Liver (tissue), 8 donors: ENCODE measurements at regions not wholly inside any gene's neighbourhood (a gene's known extent, or its start where the extent isn't known, plus 50 kb on each side); places are given as distances from the start of the nearest gene placed in this dataset.

Source experiments
- DNase-seq: peaks from one replicate; pipeline ENCODE4 v3.0.0-alpha.2; 2017; ENCODE audit warnings: low spot score
- H3K27ac ChIP-seq, 2 donors: one replicate each; pipeline ENCODE4 v1.7.0; 2013; ENCODE audit warnings: inconsistent platforms in 2 of 2, low read length in 2 of 2, control low read depth in 1 of 2, low read depth in 1 of 2, mild to moderate bottlenecking in 1 of 2
- H3K27me3 ChIP-seq, 4 donors: one replicate each; pipeline versions ENCODE4 v1.6.1 to v1.7.0; 2013; ENCODE audit warnings: low read length in 3 of 4, inconsistent platforms in 1 of 4, mild to moderate bottlenecking in 1 of 4, moderate library complexity in 1 of 4; ENCODE audit not compliant: control insufficient read depth in 4 of 4, insufficient read depth in 4 of 4
- H3K36me3 ChIP-seq, 4 donors: one replicate each; pipeline versions ENCODE4 v1.6.1 to v1.7.0; 2013; ENCODE audit warnings: low read length in 3 of 4, mild to moderate bottlenecking in 3 of 4, low read depth in 1 of 4, moderate library complexity in 1 of 4; ENCODE audit not compliant: control insufficient read depth in 4 of 4, insufficient read depth in 3 of 4
- H3K4me1 ChIP-seq, 4 donors: one replicate each; pipeline versions ENCODE4 v1.6.1 to v1.7.0; 2013; ENCODE audit warnings: low read length in 3 of 4, mild to moderate bottlenecking in 3 of 4, moderate library complexity in 1 of 4; ENCODE audit not compliant: control insufficient read depth in 4 of 4, insufficient read depth in 4 of 4
- H3K4me3 ChIP-seq, 3 donors: one replicate each; pipeline versions ENCODE4 v1.6.1 to v1.7.0; 2013; ENCODE audit warnings: low read length in 3 of 3, control low read depth in 1 of 3, low read depth in 1 of 3, mild to moderate bottlenecking in 1 of 3
- H3K9ac ChIP-seq, 2 donors: one replicate each; pipeline ENCODE4 v1.7.0; 2013; ENCODE audit warnings: low read length in 2 of 2, mild to moderate bottlenecking in 2 of 2, moderate library complexity in 2 of 2, control low read depth in 1 of 2, low read depth in 1 of 2
- H3K9me3 ChIP-seq, 4 donors: one replicate each; pipeline versions ENCODE4 v1.6.1 to v1.7.0; 2013; ENCODE audit warnings: low read length in 3 of 4; ENCODE audit not compliant: control insufficient read depth in 4 of 4
- ATF3 ChIP-seq: IDR thresholded peaks from 2 replicates; pipeline ENCODE4 v1.6.1; 2016; ENCODE audit warnings: antibody characterized with exemption
- CTCF ChIP-seq: fragments of 150-350 bp; IDR thresholded peaks from 2 replicates; pipeline ENCODE4 v1.5.1; 2017; ENCODE audit warnings: improper control_type of control experiment, low read depth, low read length; ENCODE audit not compliant: missing input control
- FOXA1 ChIP-seq: IDR thresholded peaks from 2 replicates; pipeline ENCODE4 v1.6.1; 2016; ENCODE audit warnings: antibody characterized with exemption
- FOXA2 ChIP-seq: IDR thresholded peaks from 2 replicates; pipeline ENCODE4 v1.6.1; 2016; ENCODE audit warnings: antibody characterized with exemption
- GABPA ChIP-seq, 2 donors: IDR thresholded peaks in 1 of 2; conservative IDR thresholded peaks in 1 of 2; 2 replicates each; pipeline ENCODE4 v1.6.1; 2016; ENCODE audit warnings: antibody characterized with exemption in 2 of 2, mild to moderate bottlenecking in 1 of 2, moderate library complexity in 1 of 2
- HNF4A ChIP-seq, 2 donors: conservative IDR thresholded peaks; 2 replicates each; pipeline ENCODE4 v1.6.1; 2016; ENCODE audit warnings: antibody characterized with exemption in 2 of 2, mild to moderate bottlenecking in 2 of 2
- HNF4G ChIP-seq: IDR thresholded peaks from 2 replicates; pipeline ENCODE4 v1.6.1; 2016; ENCODE audit warnings: antibody characterized with exemption
- JUND ChIP-seq, 2 donors: IDR thresholded peaks; 2 replicates each; pipeline ENCODE4 v1.6.1; 2016; ENCODE audit warnings: antibody characterized with exemption in 2 of 2
- NR2F2 ChIP-seq: IDR thresholded peaks from 2 replicates; pipeline ENCODE4 v1.6.1; 2016; ENCODE audit warnings: antibody characterized with exemption
- RAD21 ChIP-seq, 2 donors: IDR thresholded peaks; 2 replicates each; pipeline ENCODE4 v1.6.1; 2016; ENCODE audit warnings: antibody characterized with exemption in 2 of 2, mild to moderate bottlenecking in 2 of 2
- REST ChIP-seq: IDR thresholded peaks from 2 replicates; pipeline ENCODE4 v1.6.1; 2016; ENCODE audit warnings: antibody characterized with exemption, mild to moderate bottlenecking
- SP1 ChIP-seq: IDR thresholded peaks from 2 replicates; pipeline ENCODE4 v1.6.1; 2018; ENCODE audit warnings: antibody characterized with exemption, mild to moderate bottlenecking
- TAF1 ChIP-seq: conservative IDR thresholded peaks from 2 replicates; pipeline ENCODE4 v1.6.1; 2016; ENCODE audit warnings: antibody characterized with exemption, mild to moderate bottlenecking
- YY1 ChIP-seq: IDR thresholded peaks from 2 replicates; pipeline ENCODE4 v1.6.1; 2016; ENCODE audit warnings: antibody characterized with exemption, mild to moderate bottlenecking
- ZBTB33 ChIP-seq: IDR thresholded peaks from 2 replicates; pipeline ENCODE4 v1.6.1; 2016; ENCODE audit warnings: antibody characterized with exemption
- WGBS: extraction: QIAGEN DNeasy Blood & Tissue Kit; methylation state at CpG from one replicate; pipeline ENCODE4 v1.1.7; 2013; 5-methylcytosine and 5-hydroxymethylcytosine counted together
- donor health status: healthy.
- donor health status: healthy.
- donor health status: healthy.
- donor health status: healthy.
- donor health status: healthy.

GRCh38 chr13:97526556-97526955 lies 92.6 kb downstream of the RAP2A start:
- H3K27ac ChIP-seq, result no peak overlapping the region
- no peaks in the 10 kb centered on the region for H3K36me3 ChIP-seq
- no peaks in the 10 kb centered on the region for H3K9me3 ChIP-seq
- TF ChIP-seq RAD21 (IDR thresholded peaks at IDR 0.05), result no peak
- no peak for TF ChIP-seq JUND (IDR thresholded peaks at IDR 0.05)
- TF ChIP-seq FOXA2, result no peak
- no peak for TF ChIP-seq TAF1
- no peak for TF ChIP-seq FOXA1
- no peak for TF ChIP-seq CTCF
- TF ChIP-seq SP1, result no peak
- TF ChIP-seq HNF4A (conservative IDR thresholded peaks at IDR 0.05), result no peak
- TF ChIP-seq GABPA (IDR thresholded peaks at IDR 0.05 in 1 of 2, conservative IDR thresholded peaks at IDR 0.05 in 1 of 2), result no peak
- no peak for TF ChIP-seq REST
- TF ChIP-seq HNF4G, result no peak
- no peak for TF ChIP-seq NR2F2
- TF ChIP-seq ZBTB33, result no peak
- no peak for TF ChIP-seq YY1
- TF ChIP-seq ATF3, result no peak
- DNase-seq, result no peak
- H3K4me3 ChIP-seq, result no peak overlapping the region
- 92% methylated on average over 2 of the region's 2 CpGs for WGBS
- H3K9ac ChIP-seq, result no peak overlapping the region
- no peaks in the 10 kb centered on the region for H3K27me3 ChIP-seq
- H3K4me1 ChIP-seq, result no peaks in the 10 kb centered on the region

GRCh38 chr13:97528518-97528917 lies 94.5 kb downstream of the RAP2A start:
- H3K36me3 ChIP-seq, result no peaks in the 10 kb centered on the region
- DNase-seq, result no peak
- H3K4me3 ChIP-seq, result no peak overlapping the region
- H3K27ac ChIP-seq, result no peak overlapping the region
- H3K9me3 ChIP-seq, result no peaks in the 10 kb centered on the region
- H3K4me1 ChIP-seq, result no peaks in the 10 kb centered on the region
- H3K27me3 ChIP-seq, result no peaks in the 10 kb centered on the region
- H3K9ac ChIP-seq, result no peak overlapping the region
- 88% methylated on average over 1 of the region's 1 CpG for WGBS
- no peak for TF ChIP-seq RAD21 (IDR thresholded peaks at IDR 0.05)
- no peak for TF ChIP-seq FOXA1
- TF ChIP-seq CTCF, result no peak
- no peak for TF ChIP-seq YY1
- no peak for TF ChIP-seq JUND (IDR thresholded peaks at IDR 0.05)
- TF ChIP-seq GABPA (IDR thresholded peaks at IDR 0.05 in 1 of 2, conservative IDR thresholded peaks at IDR 0.05 in 1 of 2), result no peak
- no peak for TF ChIP-seq TAF1
- no peak for TF ChIP-seq HNF4A (conservative IDR thresholded peaks at IDR 0.05)
- TF ChIP-seq HNF4G, result no peak
- no peak for TF ChIP-seq ATF3
- no peak for TF ChIP-seq REST
